Ishikawa (cell line): ENCODE measurements at regions not wholly inside any gene's neighbourhood (a gene's known extent, or its start where the extent isn't known, plus 50 kb on each side); places are given as distances from the start of the nearest gene placed in this dataset.

Source experiments
- CEBPB ChIP-seq: IDR thresholded peaks from 2 replicates; pipeline ENCODE4 v1.6.1; 2012
- CREB1 ChIP-seq: IDR thresholded peaks from 2 replicates; pipeline ENCODE4 v1.6.1; 2012; ENCODE audit warnings: low read depth
- EGR1 ChIP-seq: IDR thresholded peaks from 2 replicates; pipeline ENCODE4 v1.6.1; 2012
- EP300 ChIP-seq: IDR thresholded peaks from 2 replicates; pipeline ENCODE4 v1.6.1; 2012; ENCODE audit warnings: borderline replicate concordance
- FOXM1 ChIP-seq: IDR thresholded peaks from 2 replicates; pipeline ENCODE4 v1.6.1; 2012; ENCODE audit warnings: low read depth, borderline replicate concordance
- MAX ChIP-seq: IDR thresholded peaks from 2 replicates; pipeline ENCODE4 v1.6.1; 2012
- NFIC ChIP-seq: IDR thresholded peaks from 2 replicates; pipeline ENCODE4 v1.6.1; 2012
- RAD21 ChIP-seq: IDR thresholded peaks from 2 replicates; pipeline ENCODE4 v1.6.1; 2012; ENCODE audit warnings: low read depth
- REST ChIP-seq: IDR thresholded peaks from 2 replicates; pipeline ENCODE4 v1.6.1; 2012; ENCODE audit warnings: low read depth, mild to moderate bottlenecking
- TAF1 ChIP-seq: IDR thresholded peaks from 2 replicates; pipeline ENCODE4 v1.6.1; 2012; ENCODE audit warnings: low read depth, mild to moderate bottlenecking
- TCF12 ChIP-seq: IDR thresholded peaks from 2 replicates; pipeline ENCODE4 v1.6.1; 2012; ENCODE audit warnings: low read depth
- TEAD4 ChIP-seq: IDR thresholded peaks from 2 replicates; pipeline ENCODE4 v1.6.1; 2012
- USF1 ChIP-seq: IDR thresholded peaks from 2 replicates; pipeline ENCODE4 v1.6.1; 2012
- YY1 ChIP-seq: IDR thresholded peaks from 2 replicates; pipeline ENCODE4 v1.6.1; 2012; ENCODE audit warnings: low read depth
- ZBTB7A ChIP-seq: IDR thresholded peaks from 2 replicates; pipeline ENCODE4 v1.6.1; 2012; ENCODE audit warnings: low read depth

GRCh38 chr5:103428411-103428871 is 134.1 kb downstream of the NUDT12 start:
- TF ChIP-seq MAX = peak; percentile 27; the same call in 1 of the 2 replicates
- TF ChIP-seq EGR1 = no peak
- TF ChIP-seq NFIC = peak; percentile 96
- TF ChIP-seq CEBPB = no peak
- TF ChIP-seq YY1 = no peak; the same call in 1 of the 2 replicates
- TF ChIP-seq TAF1 = no peak
- no peak for TF ChIP-seq REST
- no peak for TF ChIP-seq CREB1
- peak; percentile 86; the same call in 1 of the 2 replicates for TF ChIP-seq EP300
- peak; percentile 83 for TF ChIP-seq TCF12
- peak; percentile 4; the same call in 1 of the 2 replicates for TF ChIP-seq RAD21
- no peak for TF ChIP-seq ZBTB7A
- peak; percentile 75; the same call in 1 of the 2 replicates for TF ChIP-seq FOXM1
- peak; percentile 98 for TF ChIP-seq TEAD4
- 0 out of 2 replicates have a peak, but pooled peaks have one; percentile 26 for TF ChIP-seq USF1

GRCh38 chr5:103427326-103427725 is 135.3 kb downstream of the NUDT12 start:
- no peak for TF ChIP-seq CREB1
- no peak for TF ChIP-seq MAX
- TF ChIP-seq FOXM1 = no peak
- TF ChIP-seq YY1 = no peak
- TF ChIP-seq EP300 = no peak
- no peak for TF ChIP-seq ZBTB7A
- no peak for TF ChIP-seq TCF12
- no peak for TF ChIP-seq NFIC
- no peak for TF ChIP-seq RAD21
- no peak for TF ChIP-seq USF1
- no peak for TF ChIP-seq EGR1
- no peak for TF ChIP-seq CEBPB
- TF ChIP-seq TAF1 = no peak
- TF ChIP-seq REST = no peak
- TF ChIP-seq TEAD4 = no peak

GRCh38 chr5:103425686-103426454 is 136.7 kb downstream of the NUDT12 start:
- no peak for TF ChIP-seq TEAD4
- TF ChIP-seq EP300 = no peak
- no peak for TF ChIP-seq NFIC
- TF ChIP-seq MAX = no peak
- TF ChIP-seq ZBTB7A = no peak
- TF ChIP-seq EGR1 = no peak
- no peak for TF ChIP-seq YY1
- no peak for TF ChIP-seq CREB1
- no peak for TF ChIP-seq USF1
- no peak for TF ChIP-seq CEBPB
- no peak for TF ChIP-seq FOXM1
- TF ChIP-seq TAF1 = no peak

- no peak for TF ChIP-seq EGR1
- TF ChIP-seq EP300 = no peak
- TF ChIP-seq CEBPB = no peak
- TF ChIP-seq ZBTB7A = no peak
- TF ChIP-seq FOXM1 = no peak
- TF ChIP-seq REST = no peak
- no peak for TF ChIP-seq NFIC
Measured at GRCh38 chr5:103424453-103425205, 138.0 kb downstream of the NUDT12 start.
